C4-2B (cell line): ENCODE measurements at regions not wholly inside any gene's neighbourhood (a gene's known extent, or its start where the extent isn't known, plus 50 kb on each side); places are given as distances from the start of the nearest gene placed in this dataset.

Experiments used
- ZFX ChIP-seq: fragments of 450-650 bp; IDR thresholded peaks from 2 replicates; pipeline ENCODE4 v1.6.1; 2017
- TF ChIP-seq, protein P1 (sequence below): fragments of 450-650 bp; conservative IDR thresholded peaks from 2 replicates; pipeline ENCODE4 v1.5.1; 2017; ENCODE audit warnings: mild to moderate bottlenecking

DNA sequence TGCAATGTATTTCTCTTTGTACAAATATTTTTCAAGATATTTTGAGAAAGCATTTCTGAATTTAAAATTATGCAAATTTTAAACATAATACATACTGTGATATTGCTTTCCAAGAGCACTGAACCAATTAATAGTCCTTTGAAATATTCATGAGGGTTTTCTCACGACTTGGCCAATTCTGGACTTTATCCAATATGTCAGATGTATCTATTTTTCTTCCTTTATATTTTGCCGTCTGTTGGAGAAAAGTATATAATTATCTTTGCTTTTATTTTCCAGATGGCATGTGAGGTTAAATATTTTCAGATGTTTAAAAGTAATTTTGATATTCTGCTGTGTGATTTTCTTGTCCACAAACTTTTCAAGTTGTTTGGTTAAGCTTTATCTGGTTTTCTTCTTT, 378.9 kb downstream of the SLCO4C1 start:
- TF ChIP-seq, protein P1, sequence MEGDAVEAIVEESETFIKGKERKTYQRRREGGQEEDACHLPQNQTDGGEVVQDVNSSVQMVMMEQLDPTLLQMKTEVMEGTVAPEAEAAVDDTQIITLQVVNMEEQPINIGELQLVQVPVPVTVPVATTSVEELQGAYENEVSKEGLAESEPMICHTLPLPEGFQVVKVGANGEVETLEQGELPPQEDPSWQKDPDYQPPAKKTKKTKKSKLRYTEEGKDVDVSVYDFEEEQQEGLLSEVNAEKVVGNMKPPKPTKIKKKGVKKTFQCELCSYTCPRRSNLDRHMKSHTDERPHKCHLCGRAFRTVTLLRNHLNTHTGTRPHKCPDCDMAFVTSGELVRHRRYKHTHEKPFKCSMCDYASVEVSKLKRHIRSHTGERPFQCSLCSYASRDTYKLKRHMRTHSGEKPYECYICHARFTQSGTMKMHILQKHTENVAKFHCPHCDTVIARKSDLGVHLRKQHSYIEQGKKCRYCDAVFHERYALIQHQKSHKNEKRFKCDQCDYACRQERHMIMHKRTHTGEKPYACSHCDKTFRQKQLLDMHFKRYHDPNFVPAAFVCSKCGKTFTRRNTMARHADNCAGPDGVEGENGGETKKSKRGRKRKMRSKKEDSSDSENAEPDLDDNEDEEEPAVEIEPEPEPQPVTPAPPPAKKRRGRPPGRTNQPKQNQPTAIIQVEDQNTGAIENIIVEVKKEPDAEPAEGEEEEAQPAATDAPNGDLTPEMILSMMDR = no peak
- TF ChIP-seq ZFX = no peak
